ENCODE measurements at regions not wholly inside any gene's neighbourhood (a gene's known extent, or its start where the extent isn't known, plus 50 kb on each side); places are given as distances from the start of the nearest gene placed in this dataset.
A peak's percentile ranks its signal among the peaks of the same experiment; 100 is the strongest.

- H3K4me3 ChIP-seq: no peak overlapping the region
- no peak for DNase-seq
- H3K9me3 ChIP-seq (replicated peaks): no peaks in the 10 kb centered on the region
- H3K36me3 ChIP-seq: no peaks in the 10 kb centered on the region
- peaks cover 5% of the 10 kb centered on the region; the same call in 1 of the 2 replicates for H3K4me1 ChIP-seq
- no peaks in the 10 kb centered on the region for H3K27me3 ChIP-seq
- H3K27ac ChIP-seq: no peak overlapping the region
Measured at GRCh38 chr6:9511157-9511556, 903.7 kb downstream of the TFAP2A start.

- Histone ChIP-seq H3K36me3 (no peaks in the 10 kb centered on the region), H3K4me3 (no peak overlapping the region), H3K27ac (no peak overlapping the region), H3K4me1 (peaks cover 10% of the 10 kb centered on the region), H3K27me3 (no peaks in the 10 kb centered on the region), H3K9me3 (replicated peaks) (no peaks in the 10 kb centered on the region)
- DNase-seq: no peak
Measured at GRCh38 chr6:9507136-9507895, 907.6 kb downstream of the TFAP2A start.

DNA sequence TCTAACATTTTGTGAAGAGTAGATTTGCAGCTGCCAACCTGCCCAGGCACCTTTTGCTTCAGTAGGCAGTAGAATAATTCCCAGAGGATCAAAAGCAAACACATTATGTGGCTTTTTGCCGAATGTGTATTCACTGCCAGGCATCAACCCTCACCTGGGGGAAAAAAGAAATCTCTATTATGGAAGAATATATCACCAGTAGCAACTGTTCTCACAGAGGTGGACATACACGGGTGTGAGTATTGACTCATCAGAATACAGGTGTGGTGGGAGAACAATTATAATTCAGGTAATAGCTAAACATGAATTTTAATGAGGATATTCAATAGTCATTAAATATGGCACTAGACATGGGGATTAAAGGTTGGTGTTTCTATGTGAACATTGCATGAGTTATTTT is 910.7 kb downstream of the TFAP2A start:
- Histone ChIP-seq H3K27me3 (no peaks in the 10 kb centered on the region), H3K4me3 (no peak overlapping the region), H3K9me3 (replicated peaks) (no peaks in the 10 kb centered on the region), H3K4me1 (peaks cover 10% of the 10 kb centered on the region), H3K27ac (no peak overlapping the region), H3K36me3 (no peaks in the 10 kb centered on the region)
- no peak for DNase-seq

DNA sequence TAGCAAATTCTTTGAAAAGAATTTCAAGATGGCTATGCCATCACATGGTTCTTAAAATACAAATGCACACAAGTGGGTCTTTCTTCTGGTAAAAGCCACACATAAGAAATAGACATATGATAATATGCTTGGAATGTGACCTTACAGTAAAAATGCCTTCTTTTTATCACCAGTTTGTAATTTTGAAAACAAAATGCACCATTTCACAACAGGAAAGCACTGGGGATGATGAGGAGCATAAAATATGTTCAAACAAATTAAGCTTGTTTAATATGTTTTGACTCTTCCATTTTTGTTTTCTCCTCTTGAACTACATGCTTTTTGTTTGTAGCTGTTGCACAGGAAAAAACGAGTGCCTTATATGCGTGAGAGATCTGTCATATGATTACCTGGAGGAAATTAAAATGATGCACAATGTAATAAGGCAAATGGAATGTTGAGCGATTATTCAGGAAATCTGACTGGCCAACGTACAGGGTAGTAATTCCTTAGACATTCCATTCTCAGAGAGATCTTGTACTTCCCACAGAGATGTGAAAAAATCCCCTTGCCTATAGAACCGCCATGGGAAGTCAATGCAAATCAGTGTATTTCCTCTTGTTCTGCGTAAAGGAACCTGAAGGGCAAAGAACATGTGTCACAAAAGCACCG is 911.6 kb downstream of the TFAP2A start:
- H3K4me1 ChIP-seq: peaks cover 10% of the 10 kb centered on the region
- H3K9me3 ChIP-seq (replicated peaks): no peaks in the 10 kb centered on the region
- no peak for DNase-seq
- H3K27ac ChIP-seq: peak overlapping the region; percentile 48
- no peak overlapping the region for H3K4me3 ChIP-seq
- H3K36me3 ChIP-seq: no peaks in the 10 kb centered on the region
- H3K27me3 ChIP-seq: no peaks in the 10 kb centered on the region

- no peak for DNase-seq
- Histone ChIP-seq H3K4me3 (no peak overlapping the region), H3K9me3 (replicated peaks) (no peaks in the 10 kb centered on the region), H3K27ac (no peak overlapping the region), H3K36me3 (no peaks in the 10 kb centered on the region), H3K27me3 (no peaks in the 10 kb centered on the region), H3K4me1 (peaks cover 10% of the 10 kb centered on the region)
Measured at GRCh38 chr6:9499709-9500108, 915.2 kb downstream of the TFAP2A start.

DNA sequence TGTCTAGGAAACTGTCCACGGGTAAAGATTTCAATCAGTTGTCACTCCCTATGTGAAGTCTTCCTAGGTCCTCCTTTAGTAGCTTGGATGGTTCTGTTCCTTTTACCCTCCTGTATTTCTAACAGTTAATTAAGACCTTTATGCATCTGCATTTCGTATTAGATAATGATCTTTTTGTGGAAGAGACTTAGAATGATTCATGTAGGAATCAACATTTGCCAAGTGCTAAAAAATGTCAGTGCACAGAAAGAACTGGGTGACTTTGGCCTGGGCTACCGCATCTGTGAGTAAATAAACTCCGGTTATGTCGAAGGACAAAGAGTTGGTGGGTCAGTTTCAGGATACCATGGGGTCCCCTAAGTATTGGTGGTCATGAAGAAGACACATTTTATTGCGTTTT is 918.0 kb downstream of the TFAP2A start:
- DNase-seq: no peak
- Histone ChIP-seq H3K9me3 (replicated peaks) (no peaks in the 10 kb centered on the region), H3K4me3 (no peak overlapping the region), H3K27ac (no peak overlapping the region), H3K27me3 (no peaks in the 10 kb centered on the region), H3K4me1 (no peaks in the 10 kb centered on the region), H3K36me3 (no peaks in the 10 kb centered on the region)

DNA sequence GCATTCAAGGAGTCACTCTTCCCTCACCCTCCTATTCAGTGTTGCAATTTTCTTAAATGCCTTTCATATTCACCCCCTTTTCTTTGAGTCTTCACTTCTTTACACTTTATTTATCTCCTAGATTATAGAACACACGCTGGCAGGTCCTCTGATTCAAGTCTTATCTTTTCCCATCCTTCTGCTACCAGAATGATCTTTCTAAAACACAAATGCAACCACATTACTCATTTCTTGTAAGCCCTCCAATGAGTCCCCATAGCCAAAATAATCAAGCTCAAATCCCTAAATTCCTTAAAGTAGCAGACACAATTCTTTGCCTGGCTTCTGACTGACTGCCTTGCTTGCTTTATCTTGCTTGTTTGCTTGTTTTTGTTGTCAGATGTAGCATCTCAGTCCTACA is 920.0 kb downstream of the TFAP2A start:
- Histone ChIP-seq H3K27me3 (no peaks in the 10 kb centered on the region), H3K9me3 (replicated peaks) (no peaks in the 10 kb centered on the region), H3K36me3 (no peaks in the 10 kb centered on the region), H3K4me1 (no peaks in the 10 kb centered on the region), H3K4me3 (no peak overlapping the region), H3K27ac (no peak overlapping the region)
- no peak for DNase-seq

GRCh38 chr6:9492790-9493189 is 922.1 kb downstream of the TFAP2A start:
- Histone ChIP-seq H3K9me3 (replicated peaks) (no peaks in the 10 kb centered on the region), H3K36me3 (no peaks in the 10 kb centered on the region), H3K27me3 (no peaks in the 10 kb centered on the region), H3K4me3 (no peak overlapping the region), H3K27ac (no peak overlapping the region), H3K4me1 (no peaks in the 10 kb centered on the region)
- DNase-seq: no peak

- no peak overlapping the region for H3K4me3 ChIP-seq
- no peaks in the 10 kb centered on the region for H3K36me3 ChIP-seq
- DNase-seq: no peak
- no peaks in the 10 kb centered on the region for H3K9me3 ChIP-seq (replicated peaks)
- H3K27me3 ChIP-seq: no peaks in the 10 kb centered on the region
- peaks cover 1% of the 10 kb centered on the region for H3K4me1 ChIP-seq
- H3K27ac ChIP-seq: no peak overlapping the region
Measured at GRCh38 chr6:9487128-9487527, 927.7 kb downstream of the TFAP2A start.

DNA sequence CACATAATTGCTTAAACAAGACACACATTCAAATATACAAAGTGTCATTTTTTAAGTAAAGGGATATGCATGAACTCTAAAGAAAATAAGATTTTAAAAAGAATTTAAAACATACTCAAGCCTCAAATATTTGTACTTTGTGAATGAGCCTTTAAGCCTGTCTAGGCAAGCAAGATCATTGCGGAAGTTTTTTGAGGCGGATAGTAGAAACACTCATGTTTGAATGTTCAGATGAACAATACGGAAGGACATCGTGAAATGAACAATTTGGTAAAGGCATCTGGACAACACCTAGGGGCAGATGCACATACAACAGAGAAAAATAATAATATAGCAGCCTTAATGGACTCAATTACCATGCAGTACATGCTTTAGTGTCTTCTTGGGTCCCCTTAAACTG is 928.9 kb downstream of the TFAP2A start:
- DNase-seq: no peak
- no peak overlapping the region for H3K27ac ChIP-seq
- H3K9me3 ChIP-seq (replicated peaks): no peaks in the 10 kb centered on the region
- peaks cover 8% of the 10 kb centered on the region for H3K4me1 ChIP-seq
- H3K36me3 ChIP-seq: no peaks in the 10 kb centered on the region
- H3K4me3 ChIP-seq: no peak overlapping the region
- H3K27me3 ChIP-seq: no peaks in the 10 kb centered on the region

DNA sequence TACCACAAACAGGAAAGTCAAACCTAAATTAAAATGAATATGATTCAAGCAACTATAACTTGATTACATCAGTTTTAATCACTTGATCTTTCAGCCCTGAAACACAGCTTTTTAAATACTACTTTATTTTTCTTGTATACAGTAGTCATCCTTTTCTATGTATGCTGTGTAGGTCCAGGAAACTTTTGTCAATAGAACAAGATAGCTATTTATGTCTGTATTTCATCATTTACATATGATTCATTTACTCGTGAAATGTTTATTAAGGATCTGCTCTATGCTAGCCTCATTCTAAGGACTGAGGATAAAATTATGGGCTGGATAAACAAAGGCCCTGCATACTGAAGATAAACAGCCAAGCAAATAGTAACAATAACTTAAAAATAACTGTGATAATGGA is 930.2 kb downstream of the TFAP2A start:
- Histone ChIP-seq H3K4me3 (no peak overlapping the region), H3K4me1 (peaks cover 8% of the 10 kb centered on the region), H3K27me3 (no peaks in the 10 kb centered on the region), H3K36me3 (no peaks in the 10 kb centered on the region), H3K27ac (no peak overlapping the region), H3K9me3 (replicated peaks) (no peaks in the 10 kb centered on the region)
- DNase-seq: no peak

- no peaks in the 10 kb centered on the region for H3K36me3 ChIP-seq
- no peak for DNase-seq
- H3K4me3 ChIP-seq: no peak overlapping the region
- no peaks in the 10 kb centered on the region for H3K9me3 ChIP-seq (replicated peaks)
- peaks cover 8% of the 10 kb centered on the region for H3K4me1 ChIP-seq
- no peak overlapping the region for H3K27ac ChIP-seq
- H3K27me3 ChIP-seq: no peaks in the 10 kb centered on the region
Measured at GRCh38 chr6:9484091-9484490, 930.8 kb downstream of the TFAP2A start.

- DNase-seq: peak in 1 of 2 experiments; percentile 26
- Histone ChIP-seq H3K27ac (peak overlapping the region; percentile 7; the same call in 1 of the 2 replicates), H3K4me3 (no peak overlapping the region), H3K4me1 (peaks cover 8% of the 10 kb centered on the region), H3K9me3 (replicated peaks) (no peaks in the 10 kb centered on the region), H3K27me3 (no peaks in the 10 kb centered on the region), H3K36me3 (no peaks in the 10 kb centered on the region)
Measured at GRCh38 chr6:9482030-9482738, 932.7 kb downstream of the TFAP2A start.

GRCh38 chr6:9481292-9482029 is 933.4 kb downstream of the TFAP2A start:
- H3K36me3 ChIP-seq: no peaks in the 10 kb centered on the region
- H3K4me3 ChIP-seq: no peak overlapping the region
- H3K4me1 ChIP-seq: peaks cover 8% of the 10 kb centered on the region
- no peaks in the 10 kb centered on the region for H3K9me3 ChIP-seq (replicated peaks)
- no peaks in the 10 kb centered on the region for H3K27me3 ChIP-seq
- H3K27ac ChIP-seq: peak overlapping the region; percentile 7; the same call in 1 of the 2 replicates
- DNase-seq: no peak

DNA sequence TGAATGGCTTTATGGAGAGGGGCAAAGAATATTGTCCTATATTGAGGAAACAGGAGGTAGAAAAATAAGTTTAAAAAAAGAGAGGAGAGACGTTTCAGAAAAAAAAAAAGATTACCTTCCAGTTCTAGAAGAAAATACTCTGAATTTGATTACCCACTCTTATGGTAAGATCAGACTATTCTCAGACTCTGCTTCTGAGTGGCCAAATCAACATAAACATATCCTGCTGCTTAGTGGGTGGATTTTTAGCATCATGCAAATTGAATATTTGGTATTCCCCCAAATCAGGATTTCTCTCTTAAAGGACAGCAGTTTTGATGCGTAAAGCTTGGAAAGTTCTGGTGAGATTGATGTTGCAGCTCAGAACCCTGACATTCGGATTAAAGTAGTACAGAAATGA is 946.6 kb downstream of the TFAP2A start:
- DNase-seq: no peak
- H3K27ac ChIP-seq: no peak overlapping the region
- H3K27me3 ChIP-seq: no peaks in the 10 kb centered on the region
- no peaks in the 10 kb centered on the region for H3K4me1 ChIP-seq
- H3K36me3 ChIP-seq: no peaks in the 10 kb centered on the region
- no peak overlapping the region for H3K4me3 ChIP-seq
- no peaks in the 10 kb centered on the region for H3K9me3 ChIP-seq (replicated peaks)
